ENCODE measurements at regions not wholly inside any gene's neighbourhood (a gene's known extent, or its start where the extent isn't known, plus 50 kb on each side); places are given as distances from the start of the nearest gene placed in this dataset.

DNA sequence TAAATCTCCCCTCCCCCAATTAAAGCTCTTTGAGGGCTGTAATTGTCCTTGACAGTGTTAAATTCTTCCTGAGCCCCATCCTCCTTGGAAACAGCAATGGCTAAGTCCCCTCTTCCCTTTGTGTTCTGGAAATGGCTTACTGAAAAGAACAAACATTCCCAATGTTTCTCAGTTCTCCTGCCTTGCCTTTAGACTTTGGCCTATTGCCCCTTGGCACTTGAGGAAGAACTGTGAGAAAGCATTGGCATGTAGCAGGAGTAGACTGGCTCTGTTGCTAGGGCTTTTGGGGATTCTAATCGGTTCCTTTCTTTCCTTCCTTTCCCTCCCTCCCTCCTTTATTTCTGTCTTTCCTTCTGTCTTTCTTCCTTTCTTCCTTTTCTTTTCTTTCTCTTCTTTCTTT lies 463.3 kb upstream of the PODXL start:
- TF ChIP-seq, protein P1, sequence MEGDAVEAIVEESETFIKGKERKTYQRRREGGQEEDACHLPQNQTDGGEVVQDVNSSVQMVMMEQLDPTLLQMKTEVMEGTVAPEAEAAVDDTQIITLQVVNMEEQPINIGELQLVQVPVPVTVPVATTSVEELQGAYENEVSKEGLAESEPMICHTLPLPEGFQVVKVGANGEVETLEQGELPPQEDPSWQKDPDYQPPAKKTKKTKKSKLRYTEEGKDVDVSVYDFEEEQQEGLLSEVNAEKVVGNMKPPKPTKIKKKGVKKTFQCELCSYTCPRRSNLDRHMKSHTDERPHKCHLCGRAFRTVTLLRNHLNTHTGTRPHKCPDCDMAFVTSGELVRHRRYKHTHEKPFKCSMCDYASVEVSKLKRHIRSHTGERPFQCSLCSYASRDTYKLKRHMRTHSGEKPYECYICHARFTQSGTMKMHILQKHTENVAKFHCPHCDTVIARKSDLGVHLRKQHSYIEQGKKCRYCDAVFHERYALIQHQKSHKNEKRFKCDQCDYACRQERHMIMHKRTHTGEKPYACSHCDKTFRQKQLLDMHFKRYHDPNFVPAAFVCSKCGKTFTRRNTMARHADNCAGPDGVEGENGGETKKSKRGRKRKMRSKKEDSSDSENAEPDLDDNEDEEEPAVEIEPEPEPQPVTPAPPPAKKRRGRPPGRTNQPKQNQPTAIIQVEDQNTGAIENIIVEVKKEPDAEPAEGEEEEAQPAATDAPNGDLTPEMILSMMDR (conservative IDR thresholded peaks at IDR 0.05; ENCODE audit: low read depth, low read length), result no peak
- no peak for TF ChIP-seq EZH2 (IDR thresholded peaks at IDR 0.05; ENCODE audit: borderline replicate concordance, low read depth, low read length, poor library complexity, severe bottlenecking)

Data from A673 (cell line).